OCI-LY3 (cell line): ENCODE measurements at regions not wholly inside any gene's neighbourhood (a gene's known extent, or its start where the extent isn't known, plus 50 kb on each side); places are given as distances from the start of the nearest gene placed in this dataset.

Source experiments
- CTCF ChIP-seq: fragments of 200-600, 300-600 bp; sonication (generic); IDR thresholded peaks from 2 replicates; pipeline ENCODE4 v1.5.1; 2014; ENCODE audit warnings: antibody characterized with exemption, low read length, low read depth
- EZH2phosphoT487 ChIP-seq: fragments of 200-600 bp; shearing (Covaris generic); IDR thresholded peaks from 2 replicates; pipeline ENCODE4 v1.6.1; 2018; ENCODE audit warnings: antibody characterized with exemption, mixed run types, low read depth

- no peak for TF ChIP-seq CTCF
- no peak for TF ChIP-seq EZH2phosphoT487
These were observed 639.6 kb upstream of the ZP4 start for GRCh38 chr1:238530209-238530851.
